ENCODE measurements at regions not wholly inside any gene's neighbourhood (a gene's known extent, or its start where the extent isn't known, plus 50 kb on each side); places are given as distances from the start of the nearest gene placed in this dataset.

DNA sequence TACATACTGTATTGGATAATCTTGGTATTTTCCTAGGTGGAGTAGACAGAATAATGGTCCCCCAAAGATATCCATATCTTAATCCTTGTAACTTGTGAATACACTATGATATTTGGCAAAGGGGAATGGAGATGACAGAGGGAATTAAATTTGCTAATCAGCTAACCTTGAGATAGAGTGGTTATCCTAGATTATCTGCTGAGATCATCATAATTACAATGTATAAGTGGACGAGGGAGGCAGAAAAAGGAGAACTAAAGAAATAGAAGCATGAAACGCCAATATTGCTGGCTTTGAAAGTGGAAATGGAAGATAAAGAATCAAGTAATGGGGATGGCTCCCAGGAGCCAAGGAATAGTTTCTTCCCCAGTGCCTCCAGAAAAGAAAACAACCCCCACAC, 398.7 kb downstream of the NOVA1 start:
- Histone ChIP-seq H3K27me3 (ENCODE audit: control insufficient read depth in 2 of 2, insufficient read depth in 2 of 2, low read length in 2 of 2) (no peaks in the 10 kb centered on the region), H3K4me2 (ENCODE audit: insufficient read depth, low read length) (no peak overlapping the region), H2AFZ (ENCODE audit: low read depth, low read length) (no peak overlapping the region), H3K27ac (ENCODE audit: insufficient read depth, low read depth, low read length) (no peak overlapping the region), H3K9ac (replicated peaks; ENCODE audit: extremely low read depth, insufficient read depth, low read length) (no peak overlapping the region), H3K4me1 (ENCODE audit: control insufficient read depth, extremely low read depth, insufficient read depth, low read length) (no peaks in the 10 kb centered on the region), H4K20me1 (replicated peaks; ENCODE audit: control insufficient read depth, extremely low read depth, insufficient read depth, low read length) (no peaks in the 10 kb centered on the region), H3K4me3 (replicated peaks in 1 of 3; ENCODE audit: insufficient read depth in 1 of 3, low read depth in 1 of 3, low read length in 3 of 3) (no peak overlapping the region), H3K36me3 (ENCODE audit: control insufficient read depth in 2 of 2, extremely low read depth in 1 of 2, insufficient read depth in 2 of 2, low read length in 2 of 2) (no peaks in the 10 kb centered on the region), H3K9me3 (replicated peaks; ENCODE audit: control insufficient read depth, insufficient read depth, low read length) (no peaks in the 10 kb centered on the region), H3K9me1 (replicated peaks; ENCODE audit: control insufficient read depth, extremely low read depth, insufficient read depth, low read length) (no peaks in the 10 kb centered on the region), H3K79me2 (ENCODE audit: control insufficient read depth, insufficient read depth, low read length) (no peaks in the 10 kb centered on the region)
- intact Hi-C loops (cut with micrococcal nuclease) (no loop called here), dilution Hi-C loops (cut with MboI; ENCODE audit: extremely low pct_ligation_motif_present, low sequenced_read_pairs) (no loop called here)
- ChIA-PET CTCF (interaction anchor here (1.2 kb wide), 1 partner anchor 13 kb away, joined by 3 read pairs; no protein-coding TSS in a partner anchor), POLR2A (no interaction called here)
- no TSS peak for BruUV-seq (replicated peaks)
- FAIRE-seq (no peak), DNase-seq (ENCODE audit: low read depth, low spot score) (no peak)
- TF ChIP-seq POLR2AphosphoS5 (IDR thresholded peaks at IDR 0.05; ENCODE audit: insufficient read depth, low read depth, low read length), result no peak
- no peak for TF ChIP-seq POLR2A (IDR thresholded peaks at IDR 0.05; ENCODE audit: low read depth, low read length)
- no peak for TF ChIP-seq MYC (IDR thresholded peaks at IDR 0.05; ENCODE audit: low read depth, low read length)
- no peak for TF ChIP-seq JUN (IDR thresholded peaks at IDR 0.05; ENCODE audit: borderline replicate concordance, insufficient read depth, insufficient read length, low read depth)
- no peak for TF ChIP-seq EZH2 (IDR thresholded peaks at IDR 0.05; ENCODE audit: borderline replicate concordance, low read depth, low read length, severe bottlenecking)
- no peak for TF ChIP-seq FOS (IDR thresholded peaks at IDR 0.05; ENCODE audit: borderline replicate concordance, insufficient read depth, low read length)
- TF ChIP-seq, protein P1, sequence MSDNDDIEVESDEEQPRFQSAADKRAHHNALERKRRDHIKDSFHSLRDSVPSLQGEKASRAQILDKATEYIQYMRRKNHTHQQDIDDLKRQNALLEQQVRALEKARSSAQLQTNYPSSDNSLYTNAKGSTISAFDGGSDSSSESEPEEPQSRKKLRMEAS (IDR thresholded peaks at IDR 0.05; ENCODE audit: insufficient read depth, insufficient read length), result no peak
- TF ChIP-seq, protein P2, sequence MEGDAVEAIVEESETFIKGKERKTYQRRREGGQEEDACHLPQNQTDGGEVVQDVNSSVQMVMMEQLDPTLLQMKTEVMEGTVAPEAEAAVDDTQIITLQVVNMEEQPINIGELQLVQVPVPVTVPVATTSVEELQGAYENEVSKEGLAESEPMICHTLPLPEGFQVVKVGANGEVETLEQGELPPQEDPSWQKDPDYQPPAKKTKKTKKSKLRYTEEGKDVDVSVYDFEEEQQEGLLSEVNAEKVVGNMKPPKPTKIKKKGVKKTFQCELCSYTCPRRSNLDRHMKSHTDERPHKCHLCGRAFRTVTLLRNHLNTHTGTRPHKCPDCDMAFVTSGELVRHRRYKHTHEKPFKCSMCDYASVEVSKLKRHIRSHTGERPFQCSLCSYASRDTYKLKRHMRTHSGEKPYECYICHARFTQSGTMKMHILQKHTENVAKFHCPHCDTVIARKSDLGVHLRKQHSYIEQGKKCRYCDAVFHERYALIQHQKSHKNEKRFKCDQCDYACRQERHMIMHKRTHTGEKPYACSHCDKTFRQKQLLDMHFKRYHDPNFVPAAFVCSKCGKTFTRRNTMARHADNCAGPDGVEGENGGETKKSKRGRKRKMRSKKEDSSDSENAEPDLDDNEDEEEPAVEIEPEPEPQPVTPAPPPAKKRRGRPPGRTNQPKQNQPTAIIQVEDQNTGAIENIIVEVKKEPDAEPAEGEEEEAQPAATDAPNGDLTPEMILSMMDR (IDR thresholded peaks at IDR 0.05; ENCODE audit: extremely low read depth in 1 of 2, insufficient read depth in 1 of 2, low read depth in 1 of 2, low read length in 2 of 2), result no peak
- TF ChIP-seq GATA2 (IDR thresholded peaks at IDR 0.05; ENCODE audit: insufficient read depth, insufficient read length, low read depth, low read length), result no peak
